Naive thymus-derived CD4-positive, alpha-beta T cell (primary cell): ENCODE measurements at regions not wholly inside any gene's neighbourhood (a gene's known extent, or its start where the extent isn't known, plus 50 kb on each side); places are given as distances from the start of the nearest gene placed in this dataset.
"Not testable (repeated sequence)": the region's sequence is repeated elsewhere in the genome, so short reads cannot be mapped to it uniquely, and the experiment has no call there.

Experiments
- ATAC-seq: fragments of 150-1000 bp; cut with Tn5 transposase; 2 replicates; pipeline ENCODE4 v1.10.0; 2021; ENCODE audit warnings: mild to moderate bottlenecking, moderate library complexity
- CTCF ChIA-PET: fragments of 350-600 bp; sonication (Branson Sonifier 250); formaldehyde crosslinking; loops from one replicate; lab custom pipeline; 2021; ENCODE audit warnings: antibody characterized with exemption; lab: Charles Lee
- POLR2A ChIA-PET: fragments of 350-600 bp; sonication (Branson Sonifier 250); formaldehyde crosslinking; loops from one replicate; lab custom pipeline; 2021; ENCODE audit warnings: antibody characterized with exemption, inconsistent platforms; lab: Charles Lee
- DNase-seq, 9 donors: peaks; one replicate each; pipeline versions ENCODE4 v3.0.0 to v3.0.0-alpha.2; 2020 to 2022; ENCODE audit warnings: mixed read lengths in 1 of 9
- H3K27ac ChIP-seq: one replicate; pipeline ENCODE4 v1.7.0; 2013; ENCODE audit warnings: mild to moderate bottlenecking, low read depth, low read length, moderate library complexity
- H3K27me3 ChIP-seq, 2 donors: one replicate each; pipeline ENCODE4 v1.7.0; 2013; ENCODE audit warnings: low read length in 2 of 2, mild to moderate bottlenecking in 2 of 2, moderate library complexity in 2 of 2; ENCODE audit not compliant: control insufficient read depth in 2 of 2, insufficient read depth in 2 of 2
- H3K36me3 ChIP-seq, 3 experiments: 1 replicate in 2 of 3; 2 replicates in 1 of 3; pipeline ENCODE4 v1.7.0; 2013; ENCODE audit warnings: low read length in 3 of 3, mild to moderate bottlenecking in 3 of 3, moderate library complexity in 1 of 3; ENCODE audit not compliant: insufficient read depth in 3 of 3, control insufficient read depth in 2 of 3
- H3K4me1 ChIP-seq, 2 donors: one replicate each; pipeline ENCODE4 v1.7.0; 2013; ENCODE audit warnings: low read length in 2 of 2, mild to moderate bottlenecking in 2 of 2, moderate library complexity in 1 of 2; ENCODE audit not compliant: control insufficient read depth in 2 of 2, insufficient read depth in 2 of 2
- H3K4me3 ChIP-seq: 2 replicates; pipeline ENCODE4 v1.7.0; 2013; ENCODE audit warnings: mild to moderate bottlenecking, low read length
- H3K9me3 ChIP-seq, 3 experiments: 1 replicate in 2 of 3; 2 replicates in 1 of 3; pipeline ENCODE4 v1.7.0; 2013; ENCODE audit warnings: low read length in 3 of 3; ENCODE audit not compliant: control insufficient read depth in 2 of 3
- H3K27ac Mint-ChIP-seq, 9 donors: one replicate each; pipeline ENCODE4 v1.8.0; 2020 to 2022; ENCODE audit warnings: mixed read lengths in 9 of 9, mild to moderate bottlenecking in 8 of 9, moderate library complexity in 5 of 9, inconsistent platforms in 2 of 9
- H3K27me3 Mint-ChIP-seq, 5 donors: one replicate each; pipeline ENCODE4 v1.8.0; 2021 to 2022; ENCODE audit warnings: mixed read lengths in 5 of 5, mild to moderate bottlenecking in 1 of 5
- H3K36me3 Mint-ChIP-seq, 5 donors: one replicate each; pipeline ENCODE4 v1.8.0; 2020 to 2022; ENCODE audit warnings: mixed read lengths in 5 of 5, mild to moderate bottlenecking in 3 of 5, inconsistent platforms in 1 of 5
- H3K4me1 Mint-ChIP-seq, 7 donors: one replicate each; pipeline ENCODE4 v1.8.0; 2020 to 2022; ENCODE audit warnings: mixed read lengths in 7 of 7, mild to moderate bottlenecking in 3 of 7, inconsistent platforms in 1 of 7
- H3K4me3 Mint-ChIP-seq, 10 donors: one replicate each; pipeline ENCODE4 v1.8.0; 2020 to 2022; ENCODE audit warnings: mild to moderate bottlenecking in 10 of 10, mixed read lengths in 10 of 10, moderate library complexity in 6 of 10, inconsistent platforms in 2 of 10
- H3K9me3 Mint-ChIP-seq, 11 donors: one replicate each; pipeline ENCODE4 v1.8.0; 2020 to 2022; ENCODE audit warnings: mixed read lengths in 11 of 11, mild to moderate bottlenecking in 4 of 11, inconsistent platforms in 1 of 11, moderate library complexity in 1 of 11
- intact Hi-C, 2 donors: fragments of 100-400 bp; cut with micrococcal nuclease; formaldehyde crosslinking; loops; one replicate each; pipeline ENCODE4 v1.15.1; 2023

GRCh38 chr1:219102466-219102865, 71.2 kb upstream of the LYPLAL1 start:
- H3K36me3 Mint-ChIP-seq, H3K27me3 ChIP-seq, H3K27me3 Mint-ChIP-seq, H3K27ac Mint-ChIP-seq, POLR2A ChIA-PET, H3K36me3 ChIP-seq, intact Hi-C loops, H3K4me3 ChIP-seq, H3K9me3 ChIP-seq, H3K4me1 ChIP-seq, H3K27ac ChIP-seq, ATAC-seq, DNase-seq, H3K4me1 Mint-ChIP-seq, H3K4me3 Mint-ChIP-seq, CTCF ChIA-PET: not testable (repeated sequence)
- H3K9me3 Mint-ChIP-seq, result peaks cover 0 to 14% (median 2%) of the 10 kb centered on the region in 11 donors

DNA sequence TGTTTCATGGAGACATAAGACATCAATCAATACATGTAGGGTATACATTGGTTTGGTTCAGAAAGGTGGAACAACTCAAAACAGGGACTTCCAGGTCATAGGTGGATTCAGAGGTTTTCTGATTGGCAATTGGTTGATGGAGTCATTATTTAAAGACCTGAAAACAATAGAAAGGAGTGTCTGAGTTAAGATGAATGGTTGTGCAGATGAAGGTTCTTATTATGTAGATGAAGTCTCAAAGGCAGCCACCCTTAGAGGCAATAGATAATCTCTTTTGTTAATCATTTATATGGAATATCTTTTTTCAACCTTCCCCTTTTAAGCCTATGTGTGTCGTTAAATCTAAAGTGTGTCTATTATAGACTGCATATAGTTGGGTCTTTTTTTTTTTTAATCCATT, 67.8 kb upstream of the LYPLAL1 start:
- CTCF ChIA-PET, result no interaction called here
- POLR2A ChIA-PET, result no interaction called here

DNA sequence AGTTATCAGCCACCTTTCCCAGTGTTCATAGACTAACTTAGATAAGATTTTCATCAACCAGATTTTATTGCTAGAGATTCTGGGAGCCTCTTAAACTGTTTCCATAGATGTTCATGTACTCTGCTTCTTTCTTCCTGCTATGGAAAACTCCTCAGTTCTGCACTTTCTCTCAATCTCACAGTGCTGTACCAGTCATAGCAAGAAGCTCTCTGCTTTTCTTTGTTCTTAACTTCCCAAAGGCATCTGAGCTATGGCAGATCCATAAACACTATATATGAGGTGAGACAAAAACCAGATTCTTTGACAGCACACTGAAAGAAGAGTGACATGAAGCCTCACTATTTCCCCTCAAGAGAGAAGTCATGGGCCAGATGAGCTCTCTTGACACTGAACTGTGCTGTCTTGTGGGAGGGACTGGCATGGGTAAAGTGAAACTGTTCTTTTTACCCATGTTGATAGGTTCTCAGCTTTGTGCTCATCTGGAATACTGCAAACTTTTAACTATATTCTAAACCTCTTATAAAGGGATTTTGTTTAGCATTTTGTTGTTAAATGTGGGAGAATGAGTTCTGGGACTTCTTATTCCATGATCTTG, 64.2 kb upstream of the LYPLAL1 start:
- H3K27me3 Mint-ChIP-seq, result peaks cover 0 to 14% (median 12%) of the 10 kb centered on the region in 5 donors

More for the DNA sequence above, 67.8 kb upstream of the LYPLAL1 start:
- Mint-ChIP-seq H3K27me3 (peaks cover 0 to 12% (median 4%) of the 10 kb centered on the region in 5 donors), H3K4me1 (no peaks in the 10 kb centered on the region), H3K36me3 (peaks cover 0 to 8% (median 0%) of the 10 kb centered on the region in 5 donors), H3K27ac (no peak overlapping the region), H3K4me3 (no peak overlapping the region), H3K9me3 (peaks cover 0 to 30% (median 14%) of the 10 kb centered on the region in 11 donors)
- intact Hi-C loops, result no loop called here
- H3K36me3 ChIP-seq, result no peaks in the 10 kb centered on the region
- no peak overlapping the region for H3K27ac ChIP-seq
- H3K27me3 ChIP-seq, result no peaks in the 10 kb centered on the region
- H3K9me3 ChIP-seq, result no peaks in the 10 kb centered on the region
- H3K4me1 ChIP-seq, result no peaks in the 10 kb centered on the region
- DNase-seq (no peak), ATAC-seq (no peak)
- no peak overlapping the region for H3K4me3 ChIP-seq

DNA sequence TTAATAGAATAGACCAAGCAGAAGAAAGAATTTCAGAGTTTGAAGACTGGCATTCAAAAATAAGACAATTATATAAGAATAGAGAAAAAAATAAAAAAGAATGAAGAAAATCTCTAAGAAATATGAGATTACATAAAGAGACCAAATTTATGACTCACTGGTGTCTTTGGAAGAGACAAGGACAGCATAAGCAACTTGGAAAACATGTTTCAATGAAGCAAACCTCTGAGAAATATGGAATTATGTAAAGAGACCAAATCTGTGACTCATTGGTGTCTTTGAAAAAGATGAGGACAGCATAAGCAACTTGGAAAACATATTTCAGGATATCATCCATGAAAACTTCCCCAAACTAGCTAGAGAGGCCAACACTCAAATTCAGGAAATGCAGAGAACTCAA, 60.4 kb upstream of the LYPLAL1 start:
- Mint-ChIP-seq H3K27me3 (peaks cover 0 to 14% (median 12%) of the 10 kb centered on the region in 5 donors), H3K36me3 (peaks cover 0 to 13% (median 0%) of the 10 kb centered on the region in 5 donors), H3K4me3 (no peak overlapping the region), H3K27ac (no peak overlapping the region), H3K4me1 (no peaks in the 10 kb centered on the region), H3K9me3 (peaks cover 4 to 39% (median 21%) of the 10 kb centered on the region in 11 donors)
- Histone ChIP-seq H3K36me3 (no peaks in the 10 kb centered on the region), H3K27ac (no peak overlapping the region), H3K4me3 (no peak overlapping the region), H3K27me3 (no peaks in the 10 kb centered on the region), H3K9me3 (no peaks in the 10 kb centered on the region), H3K4me1 (no peaks in the 10 kb centered on the region)
- ATAC-seq (no peak), DNase-seq (no peak)
- ChIA-PET CTCF (no interaction called here), POLR2A (no interaction called here)
- intact Hi-C loops, result no loop called here

More for the DNA sequence above, 64.2 kb upstream of the LYPLAL1 start:
- peaks cover 4 to 52% (median 21%) of the 10 kb centered on the region in 11 donors for H3K9me3 Mint-ChIP-seq
- no peak overlapping the region for H3K27ac ChIP-seq
- H3K27me3 ChIP-seq, result no peaks in the 10 kb centered on the region
- H3K27ac Mint-ChIP-seq, result no peak overlapping the region
- peaks cover 0 to 16% (median 0%) of the 10 kb centered on the region in 5 donors for H3K36me3 Mint-ChIP-seq
- no peak overlapping the region for H3K4me3 Mint-ChIP-seq
- H3K9me3 ChIP-seq, result no peaks in the 10 kb centered on the region
- POLR2A ChIA-PET, result no interaction called here
- H3K4me3 ChIP-seq, result no peak overlapping the region
- H3K4me1 ChIP-seq, result no peaks in the 10 kb centered on the region
- ATAC-seq, result no peak
- no peak for DNase-seq
- H3K36me3 ChIP-seq, result no peaks in the 10 kb centered on the region
- intact Hi-C loops, result no loop called here
- no peaks in the 10 kb centered on the region for H3K4me1 Mint-ChIP-seq
- CTCF ChIA-PET, result no interaction called here

- H3K36me3 ChIP-seq, result no peaks in the 10 kb centered on the region
- H3K4me3 ChIP-seq, result no peak overlapping the region
- H3K4me3 Mint-ChIP-seq, result no peak overlapping the region
- H3K27me3 Mint-ChIP-seq, result peaks cover 0 to 10% (median 5%) of the 10 kb centered on the region in 5 donors
- no peaks in the 10 kb centered on the region for H3K9me3 ChIP-seq
- DNase-seq, result no peak
- no peak for ATAC-seq
- H3K4me1 ChIP-seq, result no peaks in the 10 kb centered on the region
- H3K27ac Mint-ChIP-seq, result no peak overlapping the region
- H3K36me3 Mint-ChIP-seq, result peaks cover 0 to 13% (median 0%) of the 10 kb centered on the region in 5 donors
- H3K9me3 Mint-ChIP-seq, result peaks cover 4 to 33% (median 16%) of the 10 kb centered on the region in 11 donors
- ChIA-PET CTCF (no interaction called here), POLR2A (no interaction called here)
- no peaks in the 10 kb centered on the region for H3K4me1 Mint-ChIP-seq
- intact Hi-C loops, result no loop called here
- H3K27ac ChIP-seq, result no peak overlapping the region
- no peaks in the 10 kb centered on the region for H3K27me3 ChIP-seq
Measured at GRCh38 chr1:219114014-219114413, 59.7 kb upstream of the LYPLAL1 start.

DNA sequence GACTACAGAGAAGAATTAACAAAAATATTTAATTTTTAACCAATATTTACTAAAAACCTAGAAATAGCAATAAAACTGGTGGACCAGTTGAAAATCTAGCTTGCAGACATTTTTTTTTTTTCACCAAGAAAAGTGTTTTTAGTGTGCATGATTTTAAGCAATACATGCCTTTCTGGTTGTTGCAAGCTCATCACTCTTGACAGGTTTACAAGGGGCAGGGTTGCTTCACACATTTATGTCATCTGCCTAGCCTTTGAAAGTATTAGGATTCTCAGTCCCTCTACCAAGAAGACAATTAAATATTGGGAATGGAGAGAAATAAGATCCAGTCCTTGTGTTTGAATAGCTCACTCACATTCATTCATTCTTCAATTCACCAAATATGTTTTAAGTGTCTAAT, 53.8 kb upstream of the LYPLAL1 start:
- H3K4me3 Mint-ChIP-seq, result no peak overlapping the region
- intact Hi-C loops, result no loop called here
- DNase-seq (no peak), ATAC-seq (no peak)
- Histone ChIP-seq H3K27me3 (no peaks in the 10 kb centered on the region), H3K9me3 (no peaks in the 10 kb centered on the region), H3K27ac (no peak overlapping the region), H3K36me3 (no peaks in the 10 kb centered on the region), H3K4me1 (no peaks in the 10 kb centered on the region), H3K4me3 (no peak overlapping the region)
- no peak overlapping the region for H3K27ac Mint-ChIP-seq
- H3K9me3 Mint-ChIP-seq, result peaks cover 0 to 3% (median 0%) of the 10 kb centered on the region in 11 donors
- ChIA-PET CTCF (no interaction called here), POLR2A (no interaction called here)
- H3K4me1 Mint-ChIP-seq, result no peaks in the 10 kb centered on the region
- no peaks in the 10 kb centered on the region for H3K36me3 Mint-ChIP-seq
- H3K27me3 Mint-ChIP-seq, result no peaks in the 10 kb centered on the region
